Peyer's patch (tissue), 4 donors: ENCODE measurements at regions not wholly inside any gene's neighbourhood (a gene's known extent, or its start where the extent isn't known, plus 50 kb on each side); places are given as distances from the start of the nearest gene placed in this dataset.

Experiments used
- CTCF ChIP-seq, 6 experiments: fragments of 450-650 bp in 4 of 6; fragments of 200-600 bp in 2 of 6; sonication (generic) in 1 of 6; IDR thresholded peaks; one replicate each; pipeline ENCODE4 v1.5.1; 2017 to 2019; ENCODE audit warnings: antibody characterized with exemption in 6 of 6, mild to moderate bottlenecking in 3 of 6, moderate library complexity in 1 of 6
- POLR2A ChIP-seq, 2 donors: fragments of 450-650 bp; IDR thresholded peaks; one replicate each; pipeline ENCODE4 v1.5.1; 2017; ENCODE audit warnings: antibody characterized with exemption in 2 of 2, mild to moderate bottlenecking in 2 of 2, moderate library complexity in 2 of 2

- TF ChIP-seq CTCF (IDR thresholded peaks at IDR 0.05): no peak
- no peak for TF ChIP-seq POLR2A (IDR thresholded peaks at IDR 0.05)
Measured at GRCh38 chr5:106205916-106206571, 1464.7 kb downstream of the EFNA5 start.
